Colonic mucosa (tissue), 4 donors: ENCODE measurements at regions not wholly inside any gene's neighbourhood (a gene's known extent, or its start where the extent isn't known, plus 50 kb on each side); places are given as distances from the start of the nearest gene placed in this dataset.

ENCODE experiments used
- DNase-seq: peaks from one replicate; pipeline ENCODE4 v3.0.0-alpha.2; 2020
- H3K27ac ChIP-seq: fragments of 200-600 bp; one replicate; pipeline ENCODE4 v1.8.0; 2021
- H3K27me3 ChIP-seq: fragments of 200-600 bp; one replicate; pipeline ENCODE4 v1.8.0; 2021
- H3K36me3 ChIP-seq: fragments of 200-600 bp; one replicate; pipeline ENCODE4 v1.8.0; 2021
- H3K4me1 ChIP-seq: fragments of 200-600 bp; one replicate; pipeline ENCODE4 v1.8.0; 2021; ENCODE audit warnings: mild to moderate bottlenecking
- H3K4me3 ChIP-seq: fragments of 200-600 bp; one replicate; pipeline ENCODE4 v1.8.0; 2021
- H3K9ac ChIP-seq, 2 donors: one replicate each; pipeline ENCODE4 v1.7.0; 2013; ENCODE audit warnings: control low read depth in 2 of 2, low read depth in 2 of 2, low read length in 2 of 2
- H3K9me3 ChIP-seq: fragments of 200-600 bp; one replicate; pipeline ENCODE4 v1.8.0; 2021
- intact Hi-C: fragments of 100-400 bp; cut with DNase I; formaldehyde crosslinking; loops from one replicate; pipeline ENCODE4 v1.14.1; 2022
- TF ChIP-seq, protein P1 (sequence below): fragments of 200-600 bp; IDR thresholded peaks from one replicate; pipeline ENCODE4 v1.8.0; 2022; ENCODE audit warnings: antibody characterized with exemption, mild to moderate bottlenecking
- donor health status: healthy.
- donor health status: DM: no; HTN: no; CAD: no.
- donor health status: DM: no; HTN: no; CAD: no.

DNA sequence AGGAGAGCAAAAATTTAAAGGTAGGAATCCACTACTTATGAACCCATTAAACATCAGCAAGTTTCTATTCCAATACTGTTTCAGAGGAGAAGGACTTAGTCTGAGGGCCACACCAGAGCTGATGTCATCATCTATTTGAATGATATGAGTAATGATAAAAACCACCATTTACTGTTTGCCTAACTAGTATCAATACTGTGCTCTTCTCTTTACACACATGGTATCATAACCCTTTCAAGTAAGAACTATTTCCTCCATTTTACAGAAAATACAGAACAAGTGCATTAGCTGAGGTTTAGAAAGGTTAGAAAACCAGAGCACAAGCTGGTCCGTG lies 651.3 kb upstream of the KIRREL3 start:
- TF ChIP-seq, protein P1, sequence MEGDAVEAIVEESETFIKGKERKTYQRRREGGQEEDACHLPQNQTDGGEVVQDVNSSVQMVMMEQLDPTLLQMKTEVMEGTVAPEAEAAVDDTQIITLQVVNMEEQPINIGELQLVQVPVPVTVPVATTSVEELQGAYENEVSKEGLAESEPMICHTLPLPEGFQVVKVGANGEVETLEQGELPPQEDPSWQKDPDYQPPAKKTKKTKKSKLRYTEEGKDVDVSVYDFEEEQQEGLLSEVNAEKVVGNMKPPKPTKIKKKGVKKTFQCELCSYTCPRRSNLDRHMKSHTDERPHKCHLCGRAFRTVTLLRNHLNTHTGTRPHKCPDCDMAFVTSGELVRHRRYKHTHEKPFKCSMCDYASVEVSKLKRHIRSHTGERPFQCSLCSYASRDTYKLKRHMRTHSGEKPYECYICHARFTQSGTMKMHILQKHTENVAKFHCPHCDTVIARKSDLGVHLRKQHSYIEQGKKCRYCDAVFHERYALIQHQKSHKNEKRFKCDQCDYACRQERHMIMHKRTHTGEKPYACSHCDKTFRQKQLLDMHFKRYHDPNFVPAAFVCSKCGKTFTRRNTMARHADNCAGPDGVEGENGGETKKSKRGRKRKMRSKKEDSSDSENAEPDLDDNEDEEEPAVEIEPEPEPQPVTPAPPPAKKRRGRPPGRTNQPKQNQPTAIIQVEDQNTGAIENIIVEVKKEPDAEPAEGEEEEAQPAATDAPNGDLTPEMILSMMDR = no peak
- Histone ChIP-seq H3K27ac (no peak overlapping the region), H3K27me3 (no peaks in the 10 kb centered on the region), H3K36me3 (no peaks in the 10 kb centered on the region), H3K4me3 (no peak overlapping the region), H3K9me3 (no peaks in the 10 kb centered on the region), H3K4me1 (no peaks in the 10 kb centered on the region), H3K9ac (no peak overlapping the region)
- no peak for DNase-seq
- intact Hi-C loops = no loop called here

DNA sequence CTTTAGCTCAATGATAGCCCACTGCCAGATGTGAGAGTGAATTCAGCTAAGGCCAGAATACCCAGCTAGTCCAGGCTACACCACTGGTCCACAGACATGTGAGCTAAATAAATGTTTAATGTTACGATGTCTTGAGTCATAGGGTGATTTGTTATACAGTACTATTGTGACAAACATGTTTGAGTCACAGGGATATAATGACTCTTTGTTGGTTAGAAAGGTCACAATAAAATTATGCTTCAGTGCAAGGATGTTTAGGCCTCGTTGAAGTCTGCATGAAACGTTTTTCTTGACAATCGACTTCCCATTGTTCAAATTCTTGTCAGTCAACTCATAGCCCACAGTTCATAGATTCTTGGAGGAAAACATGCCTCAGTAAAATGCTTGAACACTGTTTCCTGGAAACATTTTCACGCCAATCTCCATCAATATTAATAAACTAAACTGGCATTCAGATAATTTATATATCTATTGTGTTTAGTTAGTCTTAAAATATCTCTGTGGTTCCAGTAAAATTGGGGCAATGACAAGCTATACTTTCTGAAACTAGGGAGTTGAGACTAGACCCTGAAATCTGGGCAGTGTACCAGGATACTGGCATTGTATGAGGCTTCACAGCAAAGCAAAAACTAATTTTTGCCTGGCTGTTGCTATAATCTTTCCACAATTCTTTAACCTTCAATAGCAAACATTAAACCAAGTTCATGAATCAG lies 650.8 kb upstream of the KIRREL3 start:
- intact Hi-C loops = no loop called here
- no peak overlapping the region for H3K27ac ChIP-seq
- TF ChIP-seq, protein P1 = no peak
- DNase-seq = no peak
- no peaks in the 10 kb centered on the region for H3K4me1 ChIP-seq
- H3K9ac ChIP-seq = no peak overlapping the region
- H3K27me3 ChIP-seq = no peaks in the 10 kb centered on the region
- H3K36me3 ChIP-seq = no peaks in the 10 kb centered on the region
- no peak overlapping the region for H3K4me3 ChIP-seq
- H3K9me3 ChIP-seq = no peaks in the 10 kb centered on the region

DNA sequence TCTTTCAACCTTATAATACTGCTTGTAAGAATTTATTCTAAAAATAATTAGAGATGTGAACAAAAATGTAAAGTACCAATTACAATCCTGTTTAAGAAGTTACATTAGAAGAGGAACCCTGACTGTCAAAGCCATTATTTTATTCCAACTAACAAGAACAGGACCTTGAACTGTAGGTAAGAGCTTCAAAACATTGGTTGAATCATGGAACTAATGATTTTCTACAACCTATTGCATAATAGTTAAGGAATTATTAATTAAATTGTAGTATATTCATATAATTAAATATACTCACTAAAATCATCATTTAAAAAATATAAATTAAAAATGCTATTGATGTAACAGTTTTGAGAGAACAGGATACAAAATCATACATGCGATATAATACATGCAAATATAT lies 649.4 kb upstream of the KIRREL3 start:
- TF ChIP-seq, protein P1 = no peak

DNA sequence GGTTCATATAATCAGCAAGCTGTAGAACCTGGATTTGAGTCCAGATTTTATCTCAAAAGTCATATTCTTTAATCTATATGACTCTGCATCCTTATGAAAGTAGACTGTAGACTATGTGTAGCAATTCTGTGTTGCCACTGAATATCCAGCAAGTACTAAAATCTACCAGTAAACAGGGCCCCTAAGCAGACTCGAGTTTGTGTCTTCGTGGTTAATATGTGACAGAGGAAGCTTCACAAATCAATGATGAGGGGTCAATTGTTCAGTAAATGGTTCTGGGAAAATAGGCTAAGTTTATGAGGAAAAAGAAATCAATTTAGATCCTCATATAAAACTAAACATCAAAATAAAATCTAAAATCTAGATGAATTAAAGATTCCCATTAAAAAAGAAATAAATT lies 648.5 kb upstream of the KIRREL3 start:
- no peak overlapping the region for H3K27ac ChIP-seq

More for the DNA sequence above, 649.4 kb upstream of the KIRREL3 start:
- no peak for DNase-seq
- no peak overlapping the region for H3K9ac ChIP-seq
- no peaks in the 10 kb centered on the region for H3K27me3 ChIP-seq
- H3K36me3 ChIP-seq = no peaks in the 10 kb centered on the region
- no peak overlapping the region for H3K4me3 ChIP-seq
- H3K27ac ChIP-seq = no peak overlapping the region
- intact Hi-C loops = no loop called here
- no peaks in the 10 kb centered on the region for H3K9me3 ChIP-seq
- H3K4me1 ChIP-seq = no peaks in the 10 kb centered on the region

DNA sequence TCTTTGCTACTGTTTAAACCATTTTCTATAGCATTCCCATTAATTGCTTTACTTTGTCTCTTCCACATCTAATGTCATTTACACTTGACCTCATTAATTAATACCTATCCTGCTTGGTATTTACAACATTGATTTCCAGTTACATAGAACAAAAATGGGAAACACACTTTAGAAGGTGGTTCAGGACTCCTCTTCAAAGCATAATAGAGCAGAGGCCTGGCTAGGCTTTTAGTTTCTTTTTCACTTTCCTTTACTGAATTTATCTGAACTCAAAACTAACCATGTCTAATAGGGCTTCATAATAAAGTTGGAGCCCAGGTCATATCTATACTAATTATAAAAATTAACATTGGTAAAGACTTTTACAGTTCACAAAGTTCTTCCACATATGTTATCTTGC lies 648.0 kb upstream of the KIRREL3 start:
- no peak overlapping the region for H3K9ac ChIP-seq
- no peak overlapping the region for H3K4me3 ChIP-seq
- no peaks in the 10 kb centered on the region for H3K36me3 ChIP-seq
- H3K9me3 ChIP-seq = no peaks in the 10 kb centered on the region
- no peaks in the 10 kb centered on the region for H3K27me3 ChIP-seq
- intact Hi-C loops = no loop called here
- DNase-seq = no peak
- TF ChIP-seq, protein P1 = no peak
- H3K4me1 ChIP-seq = no peaks in the 10 kb centered on the region
- H3K27ac ChIP-seq = no peak overlapping the region

More for the DNA sequence above, 648.5 kb upstream of the KIRREL3 start:
- no peaks in the 10 kb centered on the region for H3K4me1 ChIP-seq
- no peaks in the 10 kb centered on the region for H3K36me3 ChIP-seq
- TF ChIP-seq, protein P1 = no peak
- H3K9me3 ChIP-seq = no peaks in the 10 kb centered on the region
- no peak overlapping the region for H3K4me3 ChIP-seq
- no peaks in the 10 kb centered on the region for H3K27me3 ChIP-seq
- no peak overlapping the region for H3K9ac ChIP-seq
- intact Hi-C loops = no loop called here
- DNase-seq = no peak
